NB4 (cell line): ENCODE measurements at regions not wholly inside any gene's neighbourhood (a gene's known extent, or its start where the extent isn't known, plus 50 kb on each side); places are given as distances from the start of the nearest gene placed in this dataset.

Source experiments
- DNase-seq: peaks from one replicate; pipeline ENCODE4 v3.0.0; 2010; ENCODE audit warnings: low read depth
- H3K4me3 ChIP-seq: one replicate; pipeline ENCODE4 v1.5.1; 2011; ENCODE audit warnings: mild to moderate bottlenecking, low read depth, low read length, moderate library complexity
- MYC ChIP-seq: IDR thresholded peaks from 2 replicates; pipeline ENCODE4 v1.6.1; 2011; ENCODE audit warnings: low read depth, low read length
- POLR2A ChIP-seq: IDR thresholded peaks from 2 replicates; pipeline ENCODE4 v1.6.1; 2011; ENCODE audit warnings: mild to moderate bottlenecking; ENCODE audit not compliant: insufficient read length; ENCODE audit errors: extremely low read depth
- TF ChIP-seq, protein P1 (sequence below): IDR thresholded peaks from 2 replicates; pipeline ENCODE4 v1.6.1; 2011; ENCODE audit warnings: low read depth, low read length
- TF ChIP-seq, protein P2 (sequence below): IDR thresholded peaks from one replicate; pipeline ENCODE4 v1.5.1; 2012; ENCODE audit warnings: low read depth, low read length

DNA sequence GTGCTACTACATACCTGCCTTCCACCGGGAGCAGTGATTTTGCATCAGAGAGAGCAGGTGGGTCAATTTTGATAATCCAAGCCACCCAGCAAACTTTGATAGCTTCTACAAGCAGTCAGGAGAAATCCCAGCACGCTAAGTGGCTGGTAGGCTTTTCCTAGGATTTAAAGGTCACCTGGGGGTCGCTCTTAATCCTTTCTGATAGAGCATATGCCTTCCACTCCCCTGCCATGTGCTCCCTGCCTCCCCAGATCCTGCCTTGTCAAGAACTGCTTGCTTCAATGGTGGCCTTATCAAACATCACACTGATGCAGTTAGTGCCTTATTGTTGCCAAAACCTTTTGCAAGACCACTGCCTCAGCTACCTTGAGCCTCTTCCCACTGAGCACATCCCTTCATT is 462.3 kb upstream of the MEX3C start:
- no peak for DNase-seq
- no peak overlapping the region for H3K4me3 ChIP-seq
- TF ChIP-seq MYC, result no peak

DNA sequence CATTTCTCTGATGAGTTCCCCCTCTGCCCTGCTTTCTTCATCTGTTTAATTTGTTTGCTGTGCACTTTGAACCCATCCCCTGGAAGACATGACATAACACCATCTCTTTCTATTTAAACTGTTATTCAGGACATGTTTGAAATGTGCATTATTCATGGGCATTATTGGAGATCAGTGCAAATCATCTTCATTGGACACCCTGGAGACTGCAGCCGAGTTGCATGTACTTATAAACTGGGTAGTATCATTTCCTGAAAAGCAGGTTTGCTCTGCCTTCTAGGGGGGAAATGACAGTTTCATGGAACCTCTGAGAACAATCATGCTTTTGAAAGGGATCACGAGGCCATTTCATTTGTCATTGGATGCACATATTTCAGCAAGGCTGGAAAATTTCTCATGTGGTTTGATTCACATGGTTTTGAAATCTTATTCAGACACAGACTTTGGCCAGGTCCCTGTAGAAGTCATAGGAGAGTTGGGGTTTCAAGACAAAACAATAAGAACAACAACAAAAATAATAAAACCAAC is 462.8 kb upstream of the MEX3C start:
- no peak for TF ChIP-seq MYC
- TF ChIP-seq, protein P1, sequence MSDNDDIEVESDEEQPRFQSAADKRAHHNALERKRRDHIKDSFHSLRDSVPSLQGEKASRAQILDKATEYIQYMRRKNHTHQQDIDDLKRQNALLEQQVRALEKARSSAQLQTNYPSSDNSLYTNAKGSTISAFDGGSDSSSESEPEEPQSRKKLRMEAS, result no peak
- H3K4me3 ChIP-seq, result no peak overlapping the region
- no peak for DNase-seq

DNA sequence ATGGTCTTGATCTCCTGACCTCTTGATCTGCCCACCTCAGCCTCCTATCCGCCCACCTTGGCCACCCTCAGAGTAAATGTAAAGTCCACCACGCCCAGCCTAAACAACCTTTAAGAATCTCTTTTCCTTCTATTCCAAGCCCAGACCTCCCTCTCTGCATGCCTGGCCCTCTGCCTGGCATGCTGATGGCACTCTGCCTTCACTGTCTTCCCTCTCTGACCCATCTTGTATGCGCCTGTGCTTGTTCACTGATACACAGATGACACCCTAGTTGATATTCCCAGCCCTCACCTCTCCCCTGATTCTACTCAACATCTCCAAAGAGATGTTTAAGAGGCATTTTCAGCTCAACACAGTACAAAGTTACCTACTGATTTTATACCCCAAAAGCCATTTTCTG is 466.8 kb upstream of the MEX3C start:
- no peak for DNase-seq
- H3K4me3 ChIP-seq, result no peak overlapping the region
- TF ChIP-seq, protein P1, result no peak
- TF ChIP-seq POLR2A (no peak), MYC (no peak)
- TF ChIP-seq, protein P2, sequence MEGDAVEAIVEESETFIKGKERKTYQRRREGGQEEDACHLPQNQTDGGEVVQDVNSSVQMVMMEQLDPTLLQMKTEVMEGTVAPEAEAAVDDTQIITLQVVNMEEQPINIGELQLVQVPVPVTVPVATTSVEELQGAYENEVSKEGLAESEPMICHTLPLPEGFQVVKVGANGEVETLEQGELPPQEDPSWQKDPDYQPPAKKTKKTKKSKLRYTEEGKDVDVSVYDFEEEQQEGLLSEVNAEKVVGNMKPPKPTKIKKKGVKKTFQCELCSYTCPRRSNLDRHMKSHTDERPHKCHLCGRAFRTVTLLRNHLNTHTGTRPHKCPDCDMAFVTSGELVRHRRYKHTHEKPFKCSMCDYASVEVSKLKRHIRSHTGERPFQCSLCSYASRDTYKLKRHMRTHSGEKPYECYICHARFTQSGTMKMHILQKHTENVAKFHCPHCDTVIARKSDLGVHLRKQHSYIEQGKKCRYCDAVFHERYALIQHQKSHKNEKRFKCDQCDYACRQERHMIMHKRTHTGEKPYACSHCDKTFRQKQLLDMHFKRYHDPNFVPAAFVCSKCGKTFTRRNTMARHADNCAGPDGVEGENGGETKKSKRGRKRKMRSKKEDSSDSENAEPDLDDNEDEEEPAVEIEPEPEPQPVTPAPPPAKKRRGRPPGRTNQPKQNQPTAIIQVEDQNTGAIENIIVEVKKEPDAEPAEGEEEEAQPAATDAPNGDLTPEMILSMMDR, result no peak

DNA sequence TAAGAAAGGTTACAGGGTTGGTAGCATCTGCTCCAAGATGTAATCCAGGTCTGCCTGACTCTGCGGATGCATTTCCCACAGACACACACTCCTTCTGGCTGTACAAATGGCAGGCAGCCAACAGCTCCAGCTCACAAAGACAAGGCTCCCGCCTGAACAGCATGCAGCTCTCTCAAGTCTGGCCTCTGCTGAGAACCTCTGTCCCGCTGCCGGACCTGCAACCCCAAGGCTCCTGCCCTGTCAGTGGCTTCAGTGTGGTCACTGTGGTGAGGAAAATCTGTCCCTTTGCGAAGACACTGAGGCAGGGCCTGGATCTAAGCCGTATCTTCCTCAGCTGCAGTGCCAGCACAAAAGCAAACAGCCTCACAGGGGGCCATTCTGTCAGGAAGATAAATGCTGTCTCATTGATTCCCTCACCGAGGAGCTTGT is 469.3 kb upstream of the MEX3C start:
- no peak for DNase-seq
- no peak for TF ChIP-seq POLR2A
- TF ChIP-seq, protein P2, result no peak
- no peak for TF ChIP-seq MYC
- TF ChIP-seq, protein P1, result no peak
- no peak overlapping the region for H3K4me3 ChIP-seq

DNA sequence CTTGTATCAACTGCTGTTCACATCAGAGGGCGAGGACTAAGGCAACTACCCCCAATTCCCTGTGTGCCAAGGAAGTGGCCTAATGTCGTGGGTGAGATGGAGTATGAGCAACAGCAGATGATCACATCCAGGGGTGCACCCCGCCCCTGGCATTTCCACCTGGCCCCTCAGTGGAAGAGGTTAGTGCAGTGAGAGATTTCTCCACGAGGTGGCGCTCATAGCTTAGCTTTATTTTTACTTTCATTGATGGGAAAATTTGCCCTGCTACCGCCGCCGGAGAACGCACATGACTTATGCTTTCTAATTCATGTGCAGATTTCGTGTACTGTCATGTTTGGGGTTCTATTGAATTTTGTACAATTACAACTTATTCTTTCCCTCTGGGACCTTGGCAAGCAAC is 470.6 kb upstream of the MEX3C start:
- peak; percentile 55 for DNase-seq
- no peak for TF ChIP-seq MYC
- TF ChIP-seq, protein P1, result peak; percentile 52; the same call in 1 of the 2 replicates
- TF ChIP-seq, protein P2, result peak; percentile 58
- H3K4me3 ChIP-seq, result no peak overlapping the region

DNA sequence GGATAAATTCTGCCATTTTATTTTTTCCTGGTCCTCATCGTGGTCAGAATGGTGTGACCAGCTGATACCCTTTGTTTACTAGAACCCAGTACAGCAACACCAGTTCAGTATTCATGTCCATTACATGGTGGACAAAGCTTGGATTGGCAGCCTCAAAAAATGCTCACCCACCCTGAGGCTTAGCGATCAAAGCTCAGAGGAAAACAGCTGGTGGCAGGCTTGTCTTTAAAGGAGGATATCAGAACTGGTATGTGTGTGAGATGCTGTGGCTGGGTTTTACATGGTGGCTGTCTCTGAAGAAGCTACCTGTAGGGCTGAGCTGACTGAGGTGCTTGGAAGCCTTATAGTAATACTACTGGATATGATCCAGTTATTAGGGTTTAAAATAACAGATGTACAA is 471.1 kb upstream of the MEX3C start:
- no peak overlapping the region for H3K4me3 ChIP-seq
- TF ChIP-seq, protein P1, result no peak
- TF ChIP-seq, protein P2, result no peak
- TF ChIP-seq MYC, result no peak
- TF ChIP-seq POLR2A, result no peak

DNA sequence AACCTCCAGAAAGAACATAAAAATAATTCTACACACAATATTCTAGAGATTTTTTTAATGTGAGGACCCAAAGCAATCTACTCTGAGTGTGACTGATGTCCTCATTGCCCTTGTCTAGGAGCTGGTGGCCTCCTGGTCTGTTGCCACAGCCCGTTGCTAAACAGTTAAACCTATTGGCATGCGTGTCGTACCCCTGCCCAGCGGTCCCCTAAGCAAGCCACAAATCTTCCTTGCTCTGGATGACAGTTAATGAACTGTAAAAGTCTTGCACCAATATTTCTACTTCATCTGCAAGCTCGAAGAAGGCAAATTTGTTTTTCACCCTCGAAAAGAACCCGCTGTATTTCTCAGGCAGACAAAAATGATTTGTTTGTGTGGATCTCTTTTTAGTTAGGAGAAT is 489.1 kb upstream of the MEX3C start:
- TF ChIP-seq, protein P2, result no peak
- TF ChIP-seq POLR2A (no peak), MYC (no peak)
- TF ChIP-seq, protein P1, result no peak
- DNase-seq, result no peak

More for the DNA sequence above, 471.1 kb upstream of the MEX3C start:
- DNase-seq, result no peak

More for the DNA sequence above, 489.1 kb upstream of the MEX3C start:
- no peak overlapping the region for H3K4me3 ChIP-seq
